HT1080 (cell line): ENCODE measurements at regions not wholly inside any gene's neighbourhood (a gene's known extent, or its start where the extent isn't known, plus 50 kb on each side); places are given as distances from the start of the nearest gene placed in this dataset.
"Not testable (repeated sequence)": the region's sequence is repeated elsewhere in the genome, so short reads cannot be mapped to it uniquely, and the experiment has no call there.

ENCODE experiments used
- DNase-seq: peaks from one replicate; pipeline ENCODE4 v3.0.0-alpha.2; 2015; ENCODE audit warnings: low read depth

GRCh38 chr2:156254637-156255067, 77.9 kb downstream of the NR4A2 start:
- DNase-seq: not testable (repeated sequence)

DNA sequence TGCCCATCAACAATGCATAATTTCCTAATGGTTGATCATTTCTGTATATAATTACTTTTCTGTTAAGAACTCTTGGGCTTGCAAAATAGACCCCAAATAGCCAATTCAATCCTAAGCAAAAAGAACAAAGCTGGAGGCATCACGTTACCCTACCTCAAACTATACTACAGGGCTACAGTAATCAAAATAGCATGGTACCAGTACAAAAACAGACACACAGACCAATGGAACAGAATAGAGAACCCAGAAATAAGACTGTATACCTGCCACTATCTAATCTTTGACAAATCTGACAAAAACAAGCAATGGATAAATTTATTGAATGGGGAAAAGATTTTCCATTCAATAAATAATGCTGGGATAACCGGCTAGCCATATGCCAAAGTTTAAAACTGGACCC, 78.8 kb downstream of the NR4A2 start:
- DNase-seq: no peak

GRCh38 chr2:156242874-156243273, 89.6 kb downstream of the NR4A2 start:
- DNase-seq: no peak

GRCh38 chr2:156237558-156237957, 95.0 kb downstream of the NR4A2 start:
- no peak for DNase-seq

DNA sequence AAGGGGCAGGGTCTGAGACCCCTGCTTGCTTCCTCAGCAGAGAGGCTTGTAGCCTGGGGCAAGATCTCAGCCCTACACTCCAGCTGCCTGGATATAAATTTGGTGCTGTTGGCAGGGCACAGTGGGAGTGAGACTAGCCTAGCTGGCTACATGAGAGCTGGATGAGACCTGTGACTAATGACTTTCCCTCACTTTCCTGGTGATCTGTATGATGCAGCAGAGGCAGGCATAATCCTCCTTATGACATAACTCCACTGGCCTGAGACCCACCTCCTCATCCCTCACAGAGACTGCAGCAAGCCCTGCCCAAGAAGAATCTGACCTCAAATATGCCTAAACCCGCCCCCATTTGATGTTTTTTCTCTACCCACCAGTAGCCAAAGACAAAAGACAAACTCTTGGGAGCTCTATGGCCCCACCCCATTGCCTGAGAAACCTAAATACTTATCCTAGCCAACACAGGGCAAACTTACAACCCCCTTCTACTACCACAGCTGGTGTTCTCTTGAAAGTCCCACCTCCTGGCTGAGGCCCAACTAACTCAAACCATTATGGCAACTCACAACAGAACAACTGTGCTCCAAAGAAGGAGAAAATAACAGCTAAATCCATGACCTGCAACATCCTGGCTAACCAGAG, 102.7 kb downstream of the NR4A2 start:
- peak; percentile 48 for DNase-seq

DNA sequence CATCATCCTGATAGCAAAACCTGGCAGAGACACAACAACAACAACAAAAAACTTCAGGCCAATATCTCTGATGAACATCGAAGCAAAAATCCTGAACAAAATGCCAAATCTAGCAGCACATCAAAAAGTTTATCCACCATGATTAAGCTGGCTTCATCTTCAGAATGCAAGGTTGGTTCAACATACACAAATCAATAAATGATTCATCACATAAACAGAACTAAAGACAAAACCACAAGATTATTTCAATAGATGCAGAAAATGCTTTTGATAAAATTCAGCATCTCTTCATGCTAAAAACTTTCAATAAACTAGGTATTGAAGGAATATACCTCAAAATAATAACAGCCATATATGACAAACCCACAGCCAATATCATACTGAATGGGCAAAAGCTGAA, 109.2 kb downstream of the NR4A2 start:
- not testable (repeated sequence) for DNase-seq

DNA sequence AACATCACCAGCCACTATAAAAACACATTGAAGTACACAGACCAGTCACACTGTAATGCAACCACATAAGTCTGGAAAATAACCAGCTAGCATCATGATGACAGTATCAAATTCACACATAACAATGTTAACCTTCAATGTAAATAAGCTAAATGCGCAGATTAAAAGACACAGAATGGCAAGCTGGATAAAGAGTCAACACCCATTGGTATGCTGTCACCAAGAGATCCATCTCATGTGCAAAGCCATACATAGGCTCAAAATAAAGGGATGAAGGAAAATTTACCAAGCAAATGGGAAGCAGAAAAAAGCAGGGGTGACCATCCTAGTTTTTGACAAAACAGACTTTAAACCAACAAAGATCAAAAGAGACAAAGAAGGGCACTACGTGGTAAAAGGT, 110.8 kb downstream of the NR4A2 start:
- DNase-seq: no peak

DNA sequence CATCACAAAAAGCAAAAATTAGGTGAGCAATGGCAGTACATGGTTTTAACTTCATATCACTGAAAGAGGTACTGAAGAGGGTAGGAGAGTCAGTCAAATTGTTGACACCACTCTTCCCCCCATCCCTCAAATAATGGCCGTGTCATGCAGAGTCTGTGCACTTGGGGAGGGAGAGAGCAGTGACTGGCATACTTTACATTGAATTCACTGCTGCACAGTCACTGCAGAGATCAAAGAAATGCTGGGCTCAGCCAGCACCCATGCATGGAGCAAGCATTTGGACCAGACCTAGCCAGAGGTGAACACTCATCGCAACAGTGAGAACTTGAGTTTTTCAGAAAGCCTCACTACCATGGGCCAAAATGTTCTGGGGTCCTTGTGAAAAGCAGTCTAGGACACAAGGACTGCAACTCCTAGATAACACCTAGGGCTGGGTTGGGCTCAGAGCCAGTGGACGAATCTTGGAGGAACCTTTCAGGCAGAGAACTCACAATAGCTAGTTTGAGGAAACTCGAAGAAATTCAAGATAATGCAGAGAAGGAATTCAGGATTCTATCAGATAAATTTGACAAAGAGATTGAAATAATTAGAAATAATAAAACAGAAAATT, 112.9 kb downstream of the NR4A2 start:
- DNase-seq: no peak

DNA sequence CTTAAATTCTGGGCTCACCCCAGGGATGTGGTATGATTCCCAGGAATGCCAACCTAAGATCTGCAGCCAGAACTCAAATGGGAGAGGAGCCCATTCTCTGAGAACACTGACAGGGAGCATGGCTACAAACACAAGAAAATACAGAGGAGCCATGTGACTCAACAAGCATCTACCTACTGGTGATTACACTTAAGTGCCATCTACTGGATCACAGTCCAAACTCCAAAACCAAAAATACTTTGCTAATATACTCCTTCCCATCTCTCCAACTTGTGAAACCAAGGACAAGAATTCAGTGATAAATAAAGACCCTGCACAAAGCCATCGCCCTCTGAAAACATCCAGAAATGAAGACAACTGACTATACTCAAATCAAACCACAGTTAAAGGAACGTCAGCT, 116.9 kb downstream of the NR4A2 start:
- no peak for DNase-seq

DNA sequence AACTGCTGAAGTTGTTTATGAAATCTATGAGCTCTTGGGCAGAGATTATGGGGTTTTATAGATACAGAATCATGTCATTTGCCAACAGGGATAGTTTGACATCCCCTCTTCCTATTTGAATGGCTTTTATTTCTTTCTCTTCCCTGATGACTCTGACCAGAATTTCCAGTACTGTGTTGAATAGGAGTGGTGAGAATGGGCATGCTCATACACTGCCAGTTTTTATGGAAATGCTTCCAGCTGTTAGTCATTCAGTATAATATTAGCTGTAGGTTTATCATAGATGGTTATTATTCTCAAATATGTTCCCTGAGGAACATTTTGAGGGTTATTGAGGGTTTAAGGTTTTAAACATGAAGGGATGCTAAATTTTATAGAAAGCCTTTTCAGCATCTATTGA, 121.2 kb downstream of the NR4A2 start:
- DNase-seq: no peak

DNA sequence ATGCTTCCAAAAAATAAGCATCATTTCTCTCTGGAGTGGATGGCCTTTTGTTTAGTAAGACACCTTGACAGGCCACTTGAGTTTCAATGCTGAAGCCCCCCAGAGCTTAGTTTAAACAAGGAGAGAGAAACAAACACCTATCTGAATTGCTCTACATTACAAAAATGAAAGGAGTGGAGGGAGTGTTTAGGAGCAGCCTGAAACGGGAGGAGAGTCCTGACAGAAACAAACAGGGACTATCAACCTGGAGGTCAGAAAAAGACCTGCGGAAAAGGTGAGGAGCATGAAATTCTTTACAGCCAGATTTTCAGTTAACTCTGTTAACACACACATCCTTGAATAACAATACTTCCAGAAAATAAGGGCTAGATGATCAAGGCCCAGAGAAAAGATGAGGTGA, 126.2 kb downstream of the NR4A2 start:
- DNase-seq: no peak

- DNase-seq: no peak
These were observed 132.9 kb downstream of the NR4A2 start for GRCh38 chr2:156199588-156199987.

- DNase-seq: no peak
These were observed 136.5 kb downstream of the NR4A2 start for GRCh38 chr2:156196031-156196430.

DNA sequence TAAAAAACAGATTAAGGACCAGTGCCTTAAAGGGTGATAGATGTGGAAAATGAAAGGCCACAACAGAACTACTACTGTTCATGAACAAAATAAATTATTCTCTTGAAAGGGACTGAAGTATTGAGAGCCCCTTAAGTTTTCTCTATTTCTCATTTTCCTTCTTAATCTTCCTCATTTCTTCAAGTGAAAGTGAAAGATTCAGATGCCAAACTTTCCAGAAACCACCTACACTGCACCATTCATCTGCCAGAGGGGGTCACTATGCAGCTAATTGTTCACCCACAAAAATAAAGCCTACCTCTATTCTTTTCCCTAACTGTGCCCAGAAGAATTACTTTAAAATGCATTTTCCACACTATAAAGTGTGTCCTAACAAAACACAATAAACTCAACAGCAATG, 140.1 kb downstream of the NR4A2 start:
- no peak for DNase-seq

DNA sequence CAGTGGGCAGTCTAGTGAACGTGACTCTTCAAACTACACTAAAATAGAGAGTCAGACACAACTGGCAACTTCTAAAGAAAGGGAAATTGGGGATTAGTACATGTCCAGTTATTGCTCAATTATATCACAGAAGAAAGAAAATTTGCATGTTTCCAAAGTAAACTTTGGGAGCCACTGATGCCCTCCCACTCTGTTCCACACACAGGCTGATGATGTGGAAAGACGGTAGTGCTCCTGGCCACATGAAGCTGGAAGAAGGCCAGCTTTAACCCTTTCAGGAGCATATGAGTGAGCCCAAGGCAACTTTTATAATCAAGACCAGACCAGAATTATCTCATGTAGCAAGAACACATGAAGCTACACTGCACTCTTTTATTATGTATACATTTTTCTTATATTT, 141.0 kb downstream of the NR4A2 start:
- DNase-seq: peak; percentile 29

DNA sequence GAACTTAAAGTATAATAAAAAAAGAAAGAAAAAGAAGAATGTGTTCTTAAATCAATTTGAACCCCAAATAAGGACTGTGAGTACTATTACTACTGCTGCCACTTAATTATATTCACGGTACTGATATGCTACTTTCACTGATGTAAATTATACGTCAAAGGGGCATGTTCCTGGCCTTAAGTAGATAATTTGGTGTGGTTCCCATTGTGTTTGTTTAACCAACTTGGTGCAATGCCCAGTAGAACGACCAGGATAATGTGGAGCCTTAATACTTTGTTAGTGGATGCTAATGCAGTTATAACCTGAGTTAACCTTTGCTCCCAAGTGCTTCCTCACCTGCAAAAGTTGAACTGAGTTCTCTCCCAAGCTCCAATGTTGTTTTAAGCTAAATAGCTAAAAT, 142.0 kb downstream of the NR4A2 start:
- DNase-seq: no peak

DNA sequence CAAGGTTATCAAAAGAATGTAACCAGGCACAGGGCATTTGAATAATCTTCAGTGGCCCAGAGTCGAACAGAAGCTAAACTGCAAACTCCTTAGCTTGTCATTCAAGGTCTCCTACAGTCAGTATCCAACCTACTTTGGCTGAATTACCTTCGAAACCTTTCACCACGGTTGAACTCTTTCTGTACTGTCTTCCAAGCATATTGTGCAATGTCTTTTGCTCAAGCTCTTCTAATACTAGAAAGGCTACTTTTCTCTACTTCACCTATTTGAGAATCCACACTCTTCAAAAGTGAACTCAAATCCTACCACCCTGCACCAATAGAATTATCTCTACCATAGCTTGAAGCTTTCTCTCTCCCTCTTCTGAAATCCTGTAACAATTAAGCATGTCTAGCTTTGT, 142.9 kb downstream of the NR4A2 start:
- DNase-seq: no peak

- DNase-seq: no peak
These were observed 143.4 kb downstream of the NR4A2 start for GRCh38 chr2:156189143-156189542.

- no peak for DNase-seq
These were observed 150.4 kb downstream of the NR4A2 start for GRCh38 chr2:156182132-156182531.

- no peak for DNase-seq
These were observed 151.3 kb downstream of the NR4A2 start for GRCh38 chr2:156181208-156181607.

GRCh38 chr2:156177654-156178053, 154.9 kb downstream of the NR4A2 start:
- no peak for DNase-seq

- no peak for DNase-seq
These were observed 156.6 kb downstream of the NR4A2 start for GRCh38 chr2:156175946-156176345.

DNA sequence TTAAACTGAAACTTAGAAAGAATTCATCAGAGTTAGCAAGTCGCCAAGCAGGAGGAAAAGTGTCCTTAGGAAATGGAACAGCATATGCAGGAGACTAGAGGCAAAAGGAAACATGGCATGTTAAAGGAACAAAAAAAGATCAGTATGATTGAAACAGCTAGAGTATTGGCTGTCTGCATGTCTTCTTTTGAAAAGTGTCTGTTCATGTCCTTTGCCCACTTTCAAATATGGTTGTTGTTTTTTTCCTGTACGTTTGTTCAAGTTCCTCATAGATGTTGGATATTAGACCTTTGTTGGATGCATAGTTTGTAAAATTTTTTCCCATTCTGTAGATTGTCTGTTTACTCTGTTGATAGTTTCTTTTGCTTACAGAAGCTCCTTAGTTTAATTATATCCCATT, 161.6 kb downstream of the NR4A2 start:
- DNase-seq: no peak

- DNase-seq: no peak
These were observed 166.8 kb downstream of the NR4A2 start for GRCh38 chr2:156165742-156166141.
